ACC112 (cell line): ENCODE measurements at regions not wholly inside any gene's neighbourhood (a gene's known extent, or its start where the extent isn't known, plus 50 kb on each side); places are given as distances from the start of the nearest gene placed in this dataset.
A peak's percentile ranks its signal among the peaks of the same experiment; 100 is the strongest.
"Not testable (repeated sequence)": the region's sequence is repeated elsewhere in the genome, so short reads cannot be mapped to it uniquely, and the experiment has no call there.

Experiments used
- H2AFZ ChIP-seq: fragments of 200-600 bp; sonication (generic); one replicate; pipeline ENCODE4 v1.6.0; 2017; ENCODE audit warnings: antibody characterized with exemption, low read length; ENCODE audit not compliant: unreplicated experiment
- H3K27ac ChIP-seq: fragments of 200-600 bp; sonication (generic); 2 replicates; pipeline ENCODE4 v1.5.1; 2014; ENCODE audit warnings: low read depth, mild to moderate bottlenecking, antibody characterized with exemption, low read length, moderate library complexity
- H3K27me3 ChIP-seq: fragments of 200-600 bp; sonication (generic); 2 replicates; pipeline ENCODE4 v1.6.1; 2014; ENCODE audit warnings: mild to moderate bottlenecking, antibody characterized with exemption, low read length, moderate library complexity, mixed read lengths; ENCODE audit not compliant: insufficient read depth
- H3K36me3 ChIP-seq: fragments of 200-600 bp; sonication (generic); 2 replicates; pipeline ENCODE4 v1.6.1; 2016; ENCODE audit warnings: mild to moderate bottlenecking, antibody characterized with exemption, low read length, moderate library complexity, mixed read lengths; ENCODE audit not compliant: insufficient read depth
- H3K4me1 ChIP-seq: fragments of 200-600 bp; sonication (generic); one replicate; pipeline ENCODE4 v1.6.1; 2016; ENCODE audit warnings: low read length, mixed read lengths; ENCODE audit not compliant: insufficient read depth, unreplicated experiment, control insufficient read depth
- H3K4me3 ChIP-seq: fragments of 200-600 bp; sonication (generic); 2 replicates; pipeline ENCODE4 v1.5.1; 2014; ENCODE audit warnings: mild to moderate bottlenecking, low read depth, low read length
- H3K79me2 ChIP-seq: fragments of 200-600 bp; sonication (generic); one replicate; pipeline ENCODE4 v1.6.0; 2016; ENCODE audit warnings: low read length; ENCODE audit not compliant: control insufficient read depth, unreplicated experiment, insufficient read depth

DNA sequence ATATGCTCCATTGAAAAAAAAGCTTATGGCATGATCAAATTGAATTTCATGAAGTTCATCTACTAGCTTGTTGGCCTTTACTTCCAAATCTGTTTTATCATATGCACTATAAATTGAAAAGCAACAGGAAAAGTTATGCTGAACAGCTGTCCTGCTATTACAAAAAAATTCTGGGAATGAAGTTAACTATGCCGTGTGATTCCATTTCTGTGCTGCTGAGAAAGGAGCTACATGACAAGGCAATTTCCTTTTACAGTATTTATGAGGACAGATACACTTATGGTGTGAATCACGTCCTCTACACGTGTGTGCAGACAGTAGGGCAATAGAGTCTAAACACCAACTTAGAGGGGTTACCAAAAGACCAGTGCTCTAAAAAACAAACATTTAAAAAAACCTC, 426.5 kb upstream of the AKR1E2 start:
- Histone ChIP-seq H3K79me2 (no peaks in the 10 kb centered on the region), H3K27me3 (no peaks in the 10 kb centered on the region), H3K27ac (no peak overlapping the region), H3K4me3 (no peak overlapping the region), H3K4me1 (no peaks in the 10 kb centered on the region), H3K36me3 (no peaks in the 10 kb centered on the region), H2AFZ (no peak overlapping the region)

DNA sequence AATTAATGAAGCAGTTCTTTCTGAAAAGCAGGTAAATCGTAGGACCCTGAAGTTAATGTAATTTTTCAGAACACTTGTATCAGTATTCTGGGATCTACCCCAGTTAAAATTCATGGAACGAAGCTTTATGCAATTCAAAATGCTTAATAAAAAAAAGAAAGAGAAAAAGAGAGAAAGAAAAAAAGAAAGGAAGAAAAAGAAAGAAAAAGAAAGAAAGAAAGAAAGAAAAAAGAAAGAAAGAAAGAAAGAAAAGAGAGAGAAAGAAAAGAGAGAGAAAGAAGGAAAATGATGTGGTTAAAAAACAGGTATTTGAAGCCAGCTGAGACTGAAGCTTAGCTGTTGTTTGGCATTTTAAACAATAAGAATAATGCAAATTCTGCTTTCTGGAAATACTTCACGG, 427.4 kb upstream of the AKR1E2 start:
- H3K27me3 ChIP-seq = no peaks in the 10 kb centered on the region
- H2AFZ ChIP-seq = no peak overlapping the region
- H3K4me3 ChIP-seq = no peak overlapping the region
- H3K79me2 ChIP-seq = no peaks in the 10 kb centered on the region
- no peaks in the 10 kb centered on the region for H3K36me3 ChIP-seq
- H3K4me1 ChIP-seq = no peaks in the 10 kb centered on the region
- no peak overlapping the region for H3K27ac ChIP-seq

DNA sequence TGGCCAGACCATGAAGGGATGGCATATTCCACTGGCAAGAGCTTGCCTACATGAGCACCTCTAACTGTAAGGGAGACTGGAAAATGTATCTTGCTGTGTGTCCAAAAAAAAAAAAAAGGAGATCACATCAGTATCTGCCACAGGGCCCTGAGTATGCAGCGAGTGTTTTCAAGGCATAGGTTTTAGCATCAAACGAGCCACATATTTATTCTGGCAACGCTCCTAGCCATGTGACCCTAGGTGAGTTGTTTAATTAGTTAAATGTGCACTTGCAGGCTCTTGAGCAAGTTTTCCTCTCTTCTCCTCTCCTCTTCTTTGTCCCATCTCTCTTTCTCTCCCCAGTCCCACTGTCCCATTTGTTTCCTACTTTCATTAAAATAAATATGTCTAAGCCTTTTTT, 428.7 kb upstream of the AKR1E2 start:
- H3K4me3 ChIP-seq = no peak overlapping the region
- H3K27me3 ChIP-seq = no peaks in the 10 kb centered on the region
- H2AFZ ChIP-seq = no peak overlapping the region

DNA sequence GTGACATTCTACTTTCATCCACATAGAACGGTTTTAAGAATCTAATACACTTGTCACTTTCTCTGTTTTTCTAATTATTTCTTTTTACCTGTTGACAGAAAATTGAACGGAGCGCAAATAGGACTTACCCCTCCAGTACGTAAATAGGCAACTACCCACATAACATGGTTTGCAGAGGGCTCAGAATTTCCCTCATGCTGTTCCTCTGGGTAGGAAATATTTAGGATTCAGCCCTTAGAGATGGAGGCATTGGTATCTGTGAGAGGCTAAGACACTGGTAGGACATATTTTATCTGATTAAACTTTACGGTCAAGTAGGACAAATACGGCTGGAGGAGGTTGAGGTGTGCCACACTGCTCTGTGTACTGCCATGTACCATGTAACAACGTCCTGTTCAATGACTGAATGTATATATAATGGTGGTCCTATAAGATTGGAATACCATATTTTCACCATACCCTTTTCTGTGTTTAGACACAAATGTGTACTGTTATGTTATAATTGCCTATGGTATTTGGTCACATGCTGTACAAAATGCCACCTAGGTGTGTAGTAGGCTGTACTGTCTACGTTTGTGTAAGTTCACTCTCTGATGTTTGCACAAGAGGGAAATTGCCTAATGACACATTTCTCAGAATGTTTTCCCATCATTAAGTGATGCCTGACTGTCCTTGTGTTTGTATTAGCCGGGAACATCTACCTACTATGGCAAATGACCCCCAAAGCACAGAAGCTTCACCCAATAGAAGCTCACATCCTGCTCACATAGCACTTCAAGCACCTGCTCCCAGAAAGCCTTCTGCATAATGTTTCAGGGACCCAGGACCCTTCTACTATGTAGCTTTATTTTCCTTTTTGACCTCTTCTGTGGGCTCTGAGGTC, 429.4 kb upstream of the AKR1E2 start:
- H3K27me3 ChIP-seq = no peaks in the 10 kb centered on the region

More for the DNA sequence above, 428.7 kb upstream of the AKR1E2 start:
- H3K4me1 ChIP-seq = no peaks in the 10 kb centered on the region
- no peak overlapping the region for H3K27ac ChIP-seq
- H3K36me3 ChIP-seq = no peaks in the 10 kb centered on the region
- no peaks in the 10 kb centered on the region for H3K79me2 ChIP-seq

DNA sequence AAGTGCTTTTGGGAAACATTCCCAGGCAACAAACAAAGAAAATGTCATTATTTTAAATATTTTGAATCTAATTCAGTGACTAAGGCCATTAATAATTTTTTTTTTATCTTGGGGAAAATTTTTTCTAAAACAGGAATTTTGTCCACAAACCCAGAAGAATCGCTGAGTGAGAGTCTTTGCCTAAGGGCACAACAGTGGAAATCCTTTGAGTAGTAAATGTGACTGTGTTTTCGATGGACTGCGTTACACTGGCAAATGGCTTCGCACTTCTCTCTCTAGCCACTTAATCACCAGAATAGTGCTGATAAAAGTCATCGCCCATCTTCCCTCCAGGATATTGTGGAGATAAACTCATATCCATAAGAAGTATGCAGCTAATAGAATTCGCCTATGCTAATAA, 430.3 kb upstream of the AKR1E2 start:
- no peaks in the 10 kb centered on the region for H3K4me1 ChIP-seq
- no peaks in the 10 kb centered on the region for H3K27me3 ChIP-seq
- no peaks in the 10 kb centered on the region for H3K36me3 ChIP-seq
- H3K4me3 ChIP-seq = no peak overlapping the region
- H3K79me2 ChIP-seq = no peaks in the 10 kb centered on the region
- no peak overlapping the region for H3K27ac ChIP-seq
- no peak overlapping the region for H2AFZ ChIP-seq

More for the DNA sequence above, 429.4 kb upstream of the AKR1E2 start:
- Histone ChIP-seq H2AFZ (no peak overlapping the region), H3K36me3 (no peaks in the 10 kb centered on the region), H3K27ac (no peak overlapping the region), H3K4me1 (no peaks in the 10 kb centered on the region), H3K4me3 (no peak overlapping the region), H3K79me2 (no peaks in the 10 kb centered on the region)

DNA sequence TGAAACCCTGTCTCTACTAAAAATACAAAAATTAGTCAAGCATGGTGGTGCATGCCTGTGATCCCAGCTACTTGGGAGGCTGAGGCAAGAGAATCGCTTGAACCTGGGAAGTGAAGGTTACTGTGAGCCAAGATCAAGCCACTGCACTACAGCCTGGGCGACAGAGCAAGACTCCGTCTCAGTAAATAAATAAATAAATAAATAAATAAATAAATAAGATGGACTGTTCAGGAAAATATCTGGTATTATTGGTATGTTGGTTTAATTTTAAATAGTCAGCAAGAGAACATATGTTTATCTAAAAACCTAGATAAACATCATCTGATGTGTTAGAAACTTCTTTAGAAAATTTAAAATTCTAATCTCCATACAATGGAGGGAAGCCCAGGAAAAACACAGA, 431.6 kb upstream of the AKR1E2 start:
- H3K4me1 ChIP-seq, H2AFZ ChIP-seq, H3K27ac ChIP-seq, H3K4me3 ChIP-seq, H3K79me2 ChIP-seq, H3K27me3 ChIP-seq, H3K36me3 ChIP-seq: not testable (repeated sequence)

DNA sequence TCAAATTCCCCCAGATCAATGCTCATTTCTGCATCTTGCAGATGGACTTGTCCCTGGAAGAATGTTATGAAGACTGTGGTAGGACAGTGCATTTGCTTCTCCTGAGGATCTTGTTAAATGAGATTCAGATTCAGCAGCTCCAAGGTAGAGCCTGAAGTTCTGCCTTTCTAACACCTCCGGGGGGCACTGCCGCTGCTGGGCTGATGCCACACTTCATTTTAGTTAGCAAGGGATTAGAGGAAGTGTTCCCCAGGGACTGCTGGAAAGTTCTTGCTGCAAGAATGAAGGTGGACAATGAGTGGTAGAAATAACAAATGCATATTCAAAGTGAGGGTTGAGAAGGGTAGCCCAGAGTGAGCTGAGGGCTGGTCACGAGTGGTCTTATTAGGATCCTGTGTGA, 434.3 kb upstream of the AKR1E2 start:
- no peaks in the 10 kb centered on the region for H3K27me3 ChIP-seq
- no peak overlapping the region for H2AFZ ChIP-seq
- H3K4me3 ChIP-seq = no peak overlapping the region
- H3K36me3 ChIP-seq = no peaks in the 10 kb centered on the region
- H3K4me1 ChIP-seq = no peaks in the 10 kb centered on the region
- no peak overlapping the region for H3K27ac ChIP-seq
- no peaks in the 10 kb centered on the region for H3K79me2 ChIP-seq

DNA sequence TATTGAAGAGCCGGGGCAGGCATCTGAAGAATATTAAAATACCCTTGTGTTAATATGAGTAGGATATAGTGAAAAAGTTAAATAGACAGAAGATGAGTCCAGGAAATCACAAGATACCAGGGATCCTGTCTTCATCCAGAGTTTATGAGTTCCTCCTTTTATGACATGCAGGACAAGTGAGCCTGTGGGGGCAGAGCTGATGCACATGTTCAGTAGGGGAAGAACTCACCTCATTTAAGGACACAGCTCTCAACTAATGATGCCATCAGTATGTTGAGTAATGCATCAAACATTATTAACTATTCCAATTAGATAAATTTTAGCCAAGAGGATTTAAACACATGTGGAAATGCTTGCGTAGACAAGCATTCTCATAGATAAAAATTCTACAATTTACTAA, 435.8 kb upstream of the AKR1E2 start:
- Histone ChIP-seq H3K4me3 (no peak overlapping the region), H3K27ac (no peak overlapping the region), H3K36me3 (no peaks in the 10 kb centered on the region), H3K27me3 (no peaks in the 10 kb centered on the region), H3K79me2 (no peaks in the 10 kb centered on the region), H3K4me1 (no peaks in the 10 kb centered on the region), H2AFZ (no peak overlapping the region)

DNA sequence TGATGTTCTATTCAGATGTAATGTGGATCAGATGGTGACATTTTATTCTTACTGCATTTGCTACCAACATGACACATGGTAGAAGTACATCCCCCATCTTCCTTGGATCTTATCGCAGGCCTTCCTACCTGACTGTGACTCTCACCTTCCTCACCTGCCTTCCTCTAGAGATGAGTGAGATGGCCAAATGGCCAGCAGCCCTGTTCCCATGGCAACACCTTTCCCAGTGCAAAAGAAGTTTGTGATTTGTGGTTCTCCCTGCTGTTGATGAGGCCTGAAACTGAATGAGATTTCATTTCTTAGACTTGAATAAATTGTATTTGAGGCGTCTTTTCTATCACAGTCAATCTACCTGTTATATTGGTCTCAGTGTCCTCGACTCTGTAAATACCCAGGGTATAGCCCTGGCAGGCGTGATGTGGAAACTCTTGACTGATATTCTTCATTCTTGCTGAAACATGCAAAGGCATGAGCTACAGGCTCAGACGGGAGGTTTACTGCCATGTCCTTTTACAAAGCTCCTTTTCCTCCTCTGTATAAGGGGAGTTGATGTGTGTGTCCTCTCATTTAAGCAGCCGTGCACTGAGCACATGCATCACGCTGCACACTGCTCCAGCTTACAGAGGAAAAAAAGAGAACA, 440.7 kb upstream of the AKR1E2 start:
- peaks cover 19% of the 10 kb centered on the region for H3K4me1 ChIP-seq
- no peak overlapping the region for H3K27ac ChIP-seq
- no peaks in the 10 kb centered on the region for H3K79me2 ChIP-seq
- no peaks in the 10 kb centered on the region for H3K27me3 ChIP-seq
- H3K36me3 ChIP-seq = no peaks in the 10 kb centered on the region
- H3K4me3 ChIP-seq = no peak overlapping the region
- H2AFZ ChIP-seq = no peak overlapping the region

DNA sequence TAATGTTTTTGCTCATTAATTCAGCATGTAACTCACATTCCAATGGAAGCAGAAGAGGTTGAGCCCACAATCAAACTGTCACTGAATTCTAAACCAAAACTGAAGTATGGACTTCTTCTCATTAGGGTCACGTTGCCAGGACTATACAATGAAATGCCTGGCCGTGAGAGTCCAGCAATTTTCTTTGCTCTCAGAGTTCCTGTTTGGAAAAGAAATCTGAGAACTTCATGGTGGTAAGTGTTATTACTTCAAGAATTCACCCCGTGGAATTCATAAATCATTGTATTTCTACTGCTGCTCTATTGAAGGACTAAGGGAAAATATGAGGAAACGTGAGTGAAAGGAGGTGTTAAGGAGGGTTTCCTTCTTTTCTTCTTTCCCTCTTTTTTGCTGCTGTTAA, 441.8 kb upstream of the AKR1E2 start:
- no peak overlapping the region for H3K27ac ChIP-seq

DNA sequence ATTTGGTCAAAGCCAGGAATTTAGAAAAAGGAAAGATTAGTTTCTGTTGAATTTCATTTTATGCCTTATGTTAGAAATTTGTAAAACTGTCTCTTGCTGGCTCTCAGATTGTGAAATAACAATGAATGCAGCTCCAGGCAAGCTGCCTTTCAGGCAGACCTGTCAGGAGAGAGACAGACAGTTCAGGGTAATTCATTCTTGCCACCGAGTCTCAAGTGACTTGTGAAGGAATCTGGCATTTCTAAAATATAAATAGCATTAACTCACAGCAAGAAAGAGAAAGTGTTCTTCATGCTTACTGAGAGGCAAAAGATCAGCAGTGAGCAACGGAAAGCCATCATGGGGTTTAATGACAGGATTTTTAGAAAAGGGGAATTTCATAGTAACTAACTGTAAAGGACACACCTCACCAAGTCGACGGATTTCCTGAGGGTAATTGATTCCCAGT, 442.3 kb upstream of the AKR1E2 start:
- Histone ChIP-seq H3K79me2 (no peaks in the 10 kb centered on the region), H3K27ac (no peak overlapping the region), H3K4me3 (no peak overlapping the region), H3K27me3 (no peaks in the 10 kb centered on the region), H2AFZ (peak overlapping the region; percentile 34), H3K36me3 (no peaks in the 10 kb centered on the region), H3K4me1 (peaks cover 19% of the 10 kb centered on the region)

More for the DNA sequence above, 441.8 kb upstream of the AKR1E2 start:
- Histone ChIP-seq H3K79me2 (no peaks in the 10 kb centered on the region), H2AFZ (no peak overlapping the region), H3K36me3 (no peaks in the 10 kb centered on the region), H3K4me3 (no peak overlapping the region), H3K4me1 (peaks cover 19% of the 10 kb centered on the region), H3K27me3 (no peaks in the 10 kb centered on the region)
